NCI-H146 (cell line): ENCODE measurements at regions not wholly inside any gene's neighbourhood (a gene's known extent, or its start where the extent isn't known, plus 50 kb on each side); places are given as distances from the start of the nearest gene placed in this dataset.

ENCODE experiments used
- DNase-seq: peaks from one replicate; lab custom pipeline; 2025; lab: John Stamatoyannopoulos, UW

DNA sequence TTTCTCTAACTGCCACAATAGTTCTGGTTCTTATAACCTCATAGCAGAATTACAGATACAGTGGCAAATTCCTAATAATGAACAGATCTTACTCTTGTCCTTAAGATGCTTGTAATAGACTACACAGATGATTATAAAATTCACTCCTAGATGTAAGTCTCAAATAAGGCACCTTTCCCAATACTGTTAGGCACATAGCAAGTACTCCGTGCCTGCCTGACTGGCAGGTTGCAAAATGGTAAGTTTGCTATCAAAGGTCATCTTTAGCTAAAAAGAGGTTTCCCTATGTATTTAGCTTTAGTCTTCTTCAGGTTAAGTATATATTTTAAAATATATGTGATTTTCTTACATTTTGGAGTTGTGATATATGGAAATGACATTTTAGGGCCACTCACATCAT, 50.4 kb upstream of the FHIP2A start:
- DNase-seq, result no peak

DNA sequence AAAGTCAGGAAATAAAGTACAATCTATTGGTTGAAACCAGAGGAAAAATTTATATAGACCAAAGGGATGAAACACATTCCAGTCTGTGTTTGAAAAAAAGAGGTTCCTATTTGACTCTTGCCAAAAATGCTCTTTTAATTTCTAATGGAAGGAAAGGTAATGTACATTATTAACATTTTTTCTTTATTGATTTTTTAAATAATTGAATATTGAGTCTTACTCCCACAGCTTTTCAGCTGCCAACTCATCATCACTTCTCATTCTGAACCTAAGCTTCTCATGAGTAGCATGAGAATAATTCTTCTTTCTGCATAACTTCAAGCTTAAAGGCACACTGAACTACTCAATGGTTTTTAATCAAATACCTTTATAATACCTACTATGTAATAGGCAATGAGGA, 49.8 kb upstream of the FHIP2A start:
- no peak for DNase-seq
